ENCODE measurements at regions not wholly inside any gene's neighbourhood (a gene's known extent, or its start where the extent isn't known, plus 50 kb on each side); places are given as distances from the start of the nearest gene placed in this dataset.
"Not testable (repeated sequence)": the region's sequence is repeated elsewhere in the genome, so short reads cannot be mapped to it uniquely, and the experiment has no call there.

DNA sequence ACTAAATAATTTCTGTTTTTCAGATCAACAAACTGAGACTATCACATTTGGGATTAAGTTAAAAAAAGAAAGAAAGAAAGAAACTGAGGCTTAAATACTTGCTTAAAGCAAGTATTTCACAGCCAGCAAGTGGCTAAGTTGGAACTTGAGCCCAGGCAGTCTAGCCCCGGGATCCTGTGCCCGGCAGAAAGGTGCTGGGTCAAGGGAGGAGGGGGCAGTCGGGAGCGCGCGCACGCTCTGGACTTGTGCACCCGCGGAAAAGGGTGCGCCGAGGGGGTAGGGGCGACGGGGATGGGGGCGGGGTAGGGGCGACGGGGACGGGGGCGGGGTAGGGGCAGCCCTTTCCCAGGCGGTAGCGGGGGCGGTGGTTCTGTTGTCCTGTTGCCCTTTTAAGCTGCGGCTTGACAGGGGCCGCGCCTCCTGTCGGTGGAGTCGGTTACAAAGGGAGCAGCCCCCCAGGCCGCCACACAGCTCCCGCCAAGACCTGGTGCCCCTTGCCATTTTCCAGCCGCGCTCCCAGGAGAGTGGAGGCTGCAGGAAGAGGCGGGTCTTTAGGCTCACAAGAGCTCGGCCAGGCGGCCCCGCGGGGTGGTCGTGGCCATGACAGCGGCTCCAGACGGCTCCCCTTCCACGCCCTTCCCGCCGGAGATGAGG, 60.6 kb downstream of the GOLGA8T start:
- WGBS, 2 experiments (ENCODE audit: insufficient coverage in 2 of 2): no CpG with 5 or more reads among the region's 41 CpGs
- H3K9me3 ChIP-seq (ENCODE audit: control insufficient read depth, low read length); H3K36me3 ChIP-seq (ENCODE audit: control insufficient read depth, insufficient read depth, low read length); H3K27ac ChIP-seq (ENCODE audit: low read depth, low read length, severe bottlenecking); H3K4me1 ChIP-seq (ENCODE audit: control insufficient read depth, insufficient read depth, low read length, poor library complexity, severe bottlenecking): not testable (repeated sequence)
- peak overlapping the region; percentile 37 for H3K4me3 ChIP-seq (ENCODE audit: extremely low read depth, insufficient read depth, low read length, poor library complexity, severe bottlenecking)

GRCh38 chr15:30196009-30196375, 61.1 kb downstream of the GOLGA8T start:
- H3K4me3 ChIP-seq (ENCODE audit: extremely low read depth, insufficient read depth, low read length, poor library complexity, severe bottlenecking): peak overlapping the region; percentile 37
- 0% methylated on average over 7 of the region's 32 CpGs; no CpG with 5 or more reads in 1 of the 2 experiments for WGBS, 2 experiments (ENCODE audit: insufficient coverage in 2 of 2)
- H3K9me3 ChIP-seq (ENCODE audit: control insufficient read depth, low read length); H3K4me1 ChIP-seq (ENCODE audit: control insufficient read depth, insufficient read depth, low read length, poor library complexity, severe bottlenecking); H3K27ac ChIP-seq (ENCODE audit: low read depth, low read length, severe bottlenecking); H3K36me3 ChIP-seq (ENCODE audit: control insufficient read depth, insufficient read depth, low read length): not testable (repeated sequence)

DNA sequence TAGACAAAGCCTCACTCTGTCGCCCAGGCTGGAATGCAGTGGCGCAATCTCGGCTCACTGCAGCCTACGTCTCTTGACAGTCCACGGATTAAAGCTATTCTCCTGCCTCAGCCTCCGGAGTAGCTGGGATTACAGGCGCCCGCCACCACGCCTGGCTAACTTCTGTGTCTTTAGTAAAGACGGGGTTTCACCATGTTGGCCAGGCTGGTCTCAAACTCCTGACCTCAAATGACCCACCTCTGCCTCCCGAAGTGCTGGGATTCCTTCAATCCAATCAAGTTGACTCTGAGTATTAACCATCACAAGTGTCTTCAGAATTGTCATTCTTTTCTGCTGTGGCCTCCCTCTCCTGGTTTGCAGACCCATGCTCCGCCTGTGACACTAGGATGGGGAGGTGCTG, 61.9 kb downstream of the GOLGA8T start:
- no CpG with 5 or more reads among the region's 12 CpGs for whole genome bisulfite sequencing, 2 experiments (ENCODE audit: insufficient coverage in 2 of 2)
- H3K4me3 ChIP-seq (ENCODE audit: extremely low read depth, insufficient read depth, low read length, poor library complexity, severe bottlenecking); H3K9me3 ChIP-seq (ENCODE audit: control insufficient read depth, low read length); H3K27ac ChIP-seq (ENCODE audit: low read depth, low read length, severe bottlenecking); H3K4me1 ChIP-seq (ENCODE audit: control insufficient read depth, insufficient read depth, low read length, poor library complexity, severe bottlenecking); H3K36me3 ChIP-seq (ENCODE audit: control insufficient read depth, insufficient read depth, low read length): not testable (repeated sequence)

GRCh38 chr15:30201517-30201916, 66.7 kb downstream of the GOLGA8T start:
- H3K4me1 ChIP-seq (ENCODE audit: control insufficient read depth, insufficient read depth, low read length, poor library complexity, severe bottlenecking): not testable (repeated sequence)
- no CpG with 5 or more reads among the region's 4 CpGs for WGBS, 2 experiments (ENCODE audit: insufficient coverage in 2 of 2)

GRCh38 chr15:30213733-30214132, 78.9 kb downstream of the GOLGA8T start:
- H3K4me1 ChIP-seq (ENCODE audit: control insufficient read depth, insufficient read depth, low read length, poor library complexity, severe bottlenecking); H3K27ac ChIP-seq (ENCODE audit: low read depth, low read length, severe bottlenecking); H3K36me3 ChIP-seq (ENCODE audit: control insufficient read depth, insufficient read depth, low read length); H3K9me3 ChIP-seq (ENCODE audit: control insufficient read depth, low read length); H3K4me3 ChIP-seq (ENCODE audit: extremely low read depth, insufficient read depth, low read length, poor library complexity, severe bottlenecking): not testable (repeated sequence)
- no CpG with 5 or more reads among the region's 5 CpGs for WGBS, 2 experiments (ENCODE audit: insufficient coverage in 2 of 2)

More at GRCh38 chr15:30201517-30201916, 66.7 kb downstream of the GOLGA8T start:
- H3K9me3 ChIP-seq (ENCODE audit: control insufficient read depth, low read length); H3K27ac ChIP-seq (ENCODE audit: low read depth, low read length, severe bottlenecking); H3K4me3 ChIP-seq (ENCODE audit: extremely low read depth, insufficient read depth, low read length, poor library complexity, severe bottlenecking); H3K36me3 ChIP-seq (ENCODE audit: control insufficient read depth, insufficient read depth, low read length): not testable (repeated sequence)

DNA sequence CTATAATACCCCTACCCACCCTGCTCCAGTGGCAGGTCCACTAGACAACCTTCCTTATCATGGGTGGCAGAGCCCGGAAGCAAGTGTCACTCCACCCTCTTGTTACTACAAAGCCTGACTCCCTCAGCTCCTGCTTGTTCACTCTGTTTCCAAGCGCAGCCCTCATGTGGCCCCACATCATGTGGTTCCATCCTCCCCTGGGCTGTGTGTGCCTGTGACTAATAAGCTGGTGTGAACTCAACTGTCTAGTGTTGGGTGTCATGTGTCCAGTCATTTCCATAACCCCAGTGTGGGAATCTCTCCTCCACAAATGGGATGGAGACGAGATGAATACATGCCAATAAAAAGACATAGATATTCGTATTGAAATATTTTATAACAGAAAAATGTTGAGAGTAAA, 87.0 kb downstream of the GOLGA8T start:
- not testable (repeated sequence) for H3K9me3 ChIP-seq (ENCODE audit: control insufficient read depth, low read length); H3K4me1 ChIP-seq (ENCODE audit: control insufficient read depth, insufficient read depth, low read length, poor library complexity, severe bottlenecking); H3K4me3 ChIP-seq (ENCODE audit: extremely low read depth, insufficient read depth, low read length, poor library complexity, severe bottlenecking); H3K27ac ChIP-seq (ENCODE audit: low read depth, low read length, severe bottlenecking); H3K36me3 ChIP-seq (ENCODE audit: control insufficient read depth, insufficient read depth, low read length)
- no CpG with 5 or more reads among the region's 4 CpGs for WGBS, 2 experiments (ENCODE audit: insufficient coverage in 2 of 2)

GRCh38 chr15:30222798-30223591, 88.1 kb downstream of the GOLGA8T start:
- no CpG with 5 or more reads among the region's 91 CpGs for WGBS, 2 experiments (ENCODE audit: insufficient coverage in 2 of 2)
- not testable (repeated sequence) for H3K27ac ChIP-seq (ENCODE audit: low read depth, low read length, severe bottlenecking); H3K9me3 ChIP-seq (ENCODE audit: control insufficient read depth, low read length); H3K36me3 ChIP-seq (ENCODE audit: control insufficient read depth, insufficient read depth, low read length); H3K4me1 ChIP-seq (ENCODE audit: control insufficient read depth, insufficient read depth, low read length, poor library complexity, severe bottlenecking); H3K4me3 ChIP-seq (ENCODE audit: extremely low read depth, insufficient read depth, low read length, poor library complexity, severe bottlenecking)

GRCh38 chr15:30225233-30225891, 90.5 kb downstream of the GOLGA8T start:
- not testable (repeated sequence) for H3K4me1 ChIP-seq (ENCODE audit: control insufficient read depth, insufficient read depth, low read length, poor library complexity, severe bottlenecking); H3K4me3 ChIP-seq (ENCODE audit: extremely low read depth, insufficient read depth, low read length, poor library complexity, severe bottlenecking); H3K9me3 ChIP-seq (ENCODE audit: control insufficient read depth, low read length); H3K36me3 ChIP-seq (ENCODE audit: control insufficient read depth, insufficient read depth, low read length); H3K27ac ChIP-seq (ENCODE audit: low read depth, low read length, severe bottlenecking)
- 32% methylated on average over 14 of the region's 77 CpGs; no CpG with 5 or more reads in 1 of the 2 experiments for whole genome bisulfite sequencing, 2 experiments (ENCODE audit: insufficient coverage in 2 of 2)

DNA sequence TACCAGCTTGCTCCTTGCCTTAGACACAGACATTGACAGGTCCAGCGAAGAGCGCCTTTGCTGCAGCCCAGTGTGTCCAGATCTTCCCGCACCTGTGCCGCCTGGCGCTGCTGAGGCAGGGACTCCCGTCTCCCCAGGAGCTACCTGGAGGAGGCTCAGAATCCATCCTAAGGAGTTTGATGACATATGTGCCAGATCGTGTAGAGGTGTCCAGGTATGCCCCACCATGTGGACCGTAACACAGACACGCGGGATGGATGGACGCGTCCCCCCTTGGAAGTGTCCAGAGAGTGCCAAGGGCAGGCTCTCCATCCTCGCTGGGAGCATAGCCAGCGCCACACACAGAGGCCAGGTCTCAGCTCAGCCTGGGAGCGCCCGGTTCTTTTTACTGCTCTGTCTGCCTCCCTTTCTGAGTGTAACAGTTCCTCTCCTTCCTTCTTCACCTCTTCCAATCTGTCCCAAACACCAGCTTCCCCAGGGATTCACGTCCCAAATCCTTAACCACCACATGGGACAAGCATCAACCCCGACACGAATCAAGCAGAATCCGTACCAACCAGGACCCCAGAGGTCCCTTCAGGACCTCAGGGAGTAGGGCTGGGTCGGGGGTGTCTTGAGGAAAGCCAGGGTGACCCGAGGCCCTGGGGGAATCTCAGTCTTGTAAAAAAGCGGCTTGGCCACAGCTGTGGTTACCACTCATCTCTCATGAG, 126.7 kb downstream of the GOLGA8T start:
- H3K9me3 ChIP-seq (ENCODE audit: control insufficient read depth, low read length); H3K36me3 ChIP-seq (ENCODE audit: control insufficient read depth, insufficient read depth, low read length); H3K4me1 ChIP-seq (ENCODE audit: control insufficient read depth, insufficient read depth, low read length, poor library complexity, severe bottlenecking); H3K27ac ChIP-seq (ENCODE audit: low read depth, low read length, severe bottlenecking); H3K4me3 ChIP-seq (ENCODE audit: extremely low read depth, insufficient read depth, low read length, poor library complexity, severe bottlenecking): not testable (repeated sequence)
- 92% methylated on average over 6 of the region's 23 CpGs; no CpG with 5 or more reads in 1 of the 2 experiments for WGBS, 2 experiments (ENCODE audit: insufficient coverage in 2 of 2)

- H3K27ac ChIP-seq (ENCODE audit: low read depth, low read length, severe bottlenecking); H3K9me3 ChIP-seq (ENCODE audit: control insufficient read depth, low read length); H3K4me1 ChIP-seq (ENCODE audit: control insufficient read depth, insufficient read depth, low read length, poor library complexity, severe bottlenecking); H3K4me3 ChIP-seq (ENCODE audit: extremely low read depth, insufficient read depth, low read length, poor library complexity, severe bottlenecking); H3K36me3 ChIP-seq (ENCODE audit: control insufficient read depth, insufficient read depth, low read length): not testable (repeated sequence)
- WGBS, 2 experiments (ENCODE audit: insufficient coverage in 2 of 2): no CpG with 5 or more reads among the region's 14 CpGs
Observed at GRCh38 chr15:30262142-30262460, 127.2 kb downstream of the GOLGA8T start.
